ENCODE measurements at regions not wholly inside any gene's neighbourhood (a gene's known extent, or its start where the extent isn't known, plus 50 kb on each side); places are given as distances from the start of the nearest gene placed in this dataset.

- TF ChIP-seq CTCF (conservative IDR thresholded peaks at IDR 0.05): no peak
- no peak overlapping the region for H3K27ac ChIP-seq
These were observed 657.3 kb downstream of the VGLL3 start for GRCh38 chr3:86333636-86334035.

GRCh38 chr3:86303935-86304334 lies 687.0 kb downstream of the VGLL3 start:
- no peak for TF ChIP-seq CTCF (conservative IDR thresholded peaks at IDR 0.05)
- H3K27ac ChIP-seq: no peak overlapping the region

- no peak for TF ChIP-seq CTCF (conservative IDR thresholded peaks at IDR 0.05)
- H3K27ac ChIP-seq: no peak overlapping the region
These were observed 708.7 kb downstream of the VGLL3 start for GRCh38 chr3:86282106-86282787.

GRCh38 chr3:86269364-86270155 lies 721.4 kb downstream of the VGLL3 start:
- no peak for TF ChIP-seq CTCF (conservative IDR thresholded peaks at IDR 0.05)
- no peak overlapping the region for H3K27ac ChIP-seq

- no peak for TF ChIP-seq CTCF (conservative IDR thresholded peaks at IDR 0.05)
- H3K27ac ChIP-seq: no peak overlapping the region
These were observed 732.9 kb downstream of the VGLL3 start for GRCh38 chr3:86257955-86258641.

- no peak for TF ChIP-seq CTCF (conservative IDR thresholded peaks at IDR 0.05)
These were observed 736.5 kb downstream of the VGLL3 start for GRCh38 chr3:86254480-86254879.

GRCh38 chr3:86251781-86252180 lies 739.2 kb downstream of the VGLL3 start:
- TF ChIP-seq CTCF (conservative IDR thresholded peaks at IDR 0.05): no peak
- no peak overlapping the region for H3K27ac ChIP-seq

More at GRCh38 chr3:86254480-86254879, 736.5 kb downstream of the VGLL3 start:
- no peak overlapping the region for H3K27ac ChIP-seq
